ENCODE measurements at regions not wholly inside any gene's neighbourhood (a gene's known extent, or its start where the extent isn't known, plus 50 kb on each side); places are given as distances from the start of the nearest gene placed in this dataset.

DNA sequence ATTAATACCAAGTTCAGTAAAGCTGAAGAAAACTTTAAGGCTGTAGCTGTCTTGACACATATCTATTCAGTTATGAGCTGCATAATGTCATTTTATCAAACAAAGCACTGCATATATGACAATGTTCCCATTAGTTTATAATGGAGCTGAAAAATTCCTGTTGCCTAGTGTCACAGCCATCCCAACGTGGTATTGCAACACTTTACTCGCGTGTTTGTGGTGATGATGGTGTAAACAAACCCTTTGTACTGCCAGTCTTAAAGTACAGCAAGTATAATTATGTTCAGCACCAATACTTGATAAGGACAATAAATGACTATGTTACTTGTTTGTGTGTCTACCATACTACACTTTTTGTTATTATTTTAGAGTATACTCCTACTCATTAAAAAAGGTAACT lies 1415.6 kb upstream of the PCDH7 start:
- in situ Hi-C loops (cut with HindIII; ENCODE audit: low pct_unique_long_range_greater_than_20kb, low sequenced_read_pairs), result no loop called here
- CTCF ChIA-PET, result no interaction called here
- ATAC-seq (no peak), DNase-seq (ENCODE audit: low read depth, low spot score) (no peak)
- no peaks in the 10 kb centered on the region for H3K4me1 ChIP-seq (ENCODE audit: control insufficient read depth, insufficient read depth, low read length)
- no peaks in the 10 kb centered on the region for H3K9me3 ChIP-seq (ENCODE audit: control insufficient read depth, insufficient read depth, low read depth, low read length)
- TF ChIP-seq, protein P1, sequence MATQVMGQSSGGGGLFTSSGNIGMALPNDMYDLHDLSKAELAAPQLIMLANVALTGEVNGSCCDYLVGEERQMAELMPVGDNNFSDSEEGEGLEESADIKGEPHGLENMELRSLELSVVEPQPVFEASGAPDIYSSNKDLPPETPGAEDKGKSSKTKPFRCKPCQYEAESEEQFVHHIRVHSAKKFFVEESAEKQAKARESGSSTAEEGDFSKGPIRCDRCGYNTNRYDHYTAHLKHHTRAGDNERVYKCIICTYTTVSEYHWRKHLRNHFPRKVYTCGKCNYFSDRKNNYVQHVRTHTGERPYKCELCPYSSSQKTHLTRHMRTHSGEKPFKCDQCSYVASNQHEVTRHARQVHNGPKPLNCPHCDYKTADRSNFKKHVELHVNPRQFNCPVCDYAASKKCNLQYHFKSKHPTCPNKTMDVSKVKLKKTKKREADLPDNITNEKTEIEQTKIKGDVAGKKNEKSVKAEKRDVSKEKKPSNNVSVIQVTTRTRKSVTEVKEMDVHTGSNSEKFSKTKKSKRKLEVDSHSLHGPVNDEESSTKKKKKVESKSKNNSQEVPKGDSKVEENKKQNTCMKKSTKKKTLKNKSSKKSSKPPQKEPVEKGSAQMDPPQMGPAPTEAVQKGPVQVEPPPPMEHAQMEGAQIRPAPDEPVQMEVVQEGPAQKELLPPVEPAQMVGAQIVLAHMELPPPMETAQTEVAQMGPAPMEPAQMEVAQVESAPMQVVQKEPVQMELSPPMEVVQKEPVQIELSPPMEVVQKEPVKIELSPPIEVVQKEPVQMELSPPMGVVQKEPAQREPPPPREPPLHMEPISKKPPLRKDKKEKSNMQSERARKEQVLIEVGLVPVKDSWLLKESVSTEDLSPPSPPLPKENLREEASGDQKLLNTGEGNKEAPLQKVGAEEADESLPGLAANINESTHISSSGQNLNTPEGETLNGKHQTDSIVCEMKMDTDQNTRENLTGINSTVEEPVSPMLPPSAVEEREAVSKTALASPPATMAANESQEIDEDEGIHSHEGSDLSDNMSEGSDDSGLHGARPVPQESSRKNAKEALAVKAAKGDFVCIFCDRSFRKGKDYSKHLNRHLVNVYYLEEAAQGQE (IDR thresholded peaks at IDR 0.05; ENCODE audit: insufficient read depth in 1 of 2, low read depth in 2 of 2, low read length in 1 of 2), result no peak
- no peak for TF ChIP-seq POLR2AphosphoS5 (IDR thresholded peaks at IDR 0.05; ENCODE audit: low read depth, low read length)
- TF ChIP-seq, protein P2, sequence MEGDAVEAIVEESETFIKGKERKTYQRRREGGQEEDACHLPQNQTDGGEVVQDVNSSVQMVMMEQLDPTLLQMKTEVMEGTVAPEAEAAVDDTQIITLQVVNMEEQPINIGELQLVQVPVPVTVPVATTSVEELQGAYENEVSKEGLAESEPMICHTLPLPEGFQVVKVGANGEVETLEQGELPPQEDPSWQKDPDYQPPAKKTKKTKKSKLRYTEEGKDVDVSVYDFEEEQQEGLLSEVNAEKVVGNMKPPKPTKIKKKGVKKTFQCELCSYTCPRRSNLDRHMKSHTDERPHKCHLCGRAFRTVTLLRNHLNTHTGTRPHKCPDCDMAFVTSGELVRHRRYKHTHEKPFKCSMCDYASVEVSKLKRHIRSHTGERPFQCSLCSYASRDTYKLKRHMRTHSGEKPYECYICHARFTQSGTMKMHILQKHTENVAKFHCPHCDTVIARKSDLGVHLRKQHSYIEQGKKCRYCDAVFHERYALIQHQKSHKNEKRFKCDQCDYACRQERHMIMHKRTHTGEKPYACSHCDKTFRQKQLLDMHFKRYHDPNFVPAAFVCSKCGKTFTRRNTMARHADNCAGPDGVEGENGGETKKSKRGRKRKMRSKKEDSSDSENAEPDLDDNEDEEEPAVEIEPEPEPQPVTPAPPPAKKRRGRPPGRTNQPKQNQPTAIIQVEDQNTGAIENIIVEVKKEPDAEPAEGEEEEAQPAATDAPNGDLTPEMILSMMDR (IDR thresholded peaks at IDR 0.05), result no peak
- no peak for TF ChIP-seq SIN3A (IDR thresholded peaks at IDR 0.05; ENCODE audit: borderline replicate concordance, insufficient read depth, low read depth, low read length)
- no peak for TF ChIP-seq TCF7L2 (IDR thresholded peaks at IDR 0.05; ENCODE audit: low read depth, low read length)
- H3K27ac ChIP-seq (ENCODE audit: low read length), result no peak overlapping the region
- BruUV-seq (replicated peaks), result no TSS peak
- POLR2A ChIA-PET, result no interaction called here
- H3K36me3 ChIP-seq (ENCODE audit: control insufficient read depth, insufficient read depth, low read length), result no peaks in the 10 kb centered on the region
- no peaks in the 10 kb centered on the region for H3K27me3 ChIP-seq (ENCODE audit: control insufficient read depth, insufficient read depth, low read length)
- intact Hi-C loops (cut with micrococcal nuclease; ENCODE audit: unreplicated experiment), result no loop called here
- no peak overlapping the region for H3K4me3 ChIP-seq (ENCODE audit: low read depth in 2 of 2, low read length in 2 of 2)

DNA sequence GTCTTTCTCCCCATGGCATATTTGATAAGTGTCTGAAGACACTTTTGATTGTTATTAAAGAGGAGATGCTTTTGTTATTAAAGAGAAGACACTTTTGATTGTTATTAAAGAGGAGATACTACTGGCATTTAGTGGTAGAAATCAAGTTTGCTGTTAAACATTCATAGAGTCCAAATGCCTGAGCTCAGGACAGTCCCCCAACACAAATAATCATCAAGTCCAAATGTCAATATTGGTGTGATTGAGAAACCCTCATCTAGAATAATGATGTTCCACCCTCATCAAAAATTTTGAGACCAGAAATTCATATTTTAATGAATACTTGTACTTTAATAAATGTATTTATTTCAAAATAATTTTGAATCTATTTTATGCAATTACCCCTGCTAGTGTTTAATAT lies 1412.9 kb upstream of the PCDH7 start:
- intact Hi-C loops (cut with micrococcal nuclease; ENCODE audit: unreplicated experiment) (no loop called here), in situ Hi-C loops (cut with HindIII; ENCODE audit: low pct_unique_long_range_greater_than_20kb, low sequenced_read_pairs) (no loop called here)
- Histone ChIP-seq H3K4me3 (ENCODE audit: low read depth in 2 of 2, low read length in 2 of 2) (no peak overlapping the region), H3K9me3 (ENCODE audit: control insufficient read depth, insufficient read depth, low read depth, low read length) (no peaks in the 10 kb centered on the region), H3K4me1 (ENCODE audit: control insufficient read depth, insufficient read depth, low read length) (no peaks in the 10 kb centered on the region), H3K36me3 (ENCODE audit: control insufficient read depth, insufficient read depth, low read length) (no peaks in the 10 kb centered on the region), H3K27ac (ENCODE audit: low read length) (no peak overlapping the region), H3K27me3 (ENCODE audit: control insufficient read depth, insufficient read depth, low read length) (no peaks in the 10 kb centered on the region)
- TF ChIP-seq, protein P1 (IDR thresholded peaks at IDR 0.05; ENCODE audit: insufficient read depth in 1 of 2, low read depth in 2 of 2, low read length in 1 of 2), result no peak
- TF ChIP-seq SIN3A (IDR thresholded peaks at IDR 0.05; ENCODE audit: borderline replicate concordance, insufficient read depth, low read depth, low read length) (no peak), POLR2AphosphoS5 (IDR thresholded peaks at IDR 0.05; ENCODE audit: low read depth, low read length) (no peak), TCF7L2 (IDR thresholded peaks at IDR 0.05; ENCODE audit: low read depth, low read length) (no peak)
- TF ChIP-seq, protein P2 (IDR thresholded peaks at IDR 0.05), result no peak
- DNase-seq (ENCODE audit: low read depth, low spot score) (no peak), ATAC-seq (no peak)
- ChIA-PET POLR2A (no interaction called here), CTCF (no interaction called here)
- no TSS peak for BruUV-seq (replicated peaks)

All from Panc1 (cell line).